GM13977 (cell line): ENCODE measurements at regions not wholly inside any gene's neighbourhood (a gene's known extent, or its start where the extent isn't known, plus 50 kb on each side); places are given as distances from the start of the nearest gene placed in this dataset.

Experiments
- DNase-seq: peaks from one replicate; pipeline ENCODE4 v3.0.0; 2012; ENCODE audit warnings: low spot score
- in situ Hi-C: fragments of 300-500 bp; cut with MboI; formaldehyde crosslinking; loops from one replicate; pipeline ENCODE4 v1.12.0; 2022; ENCODE audit warnings: low sequenced_read_pairs, low pct_unique_long_range_greater_than_20kb, mixed read lengths, inconsistent platforms; ENCODE audit not compliant: unreplicated experiment
- TF ChIP-seq, protein P1 (sequence below): IDR thresholded peaks from 2 replicates; pipeline ENCODE4 v1.5.1; 2012; ENCODE audit warnings: mild to moderate bottlenecking, control low read depth; ENCODE audit not compliant: insufficient read depth; ENCODE audit errors: extremely low read depth, missing control alignments

DNA sequence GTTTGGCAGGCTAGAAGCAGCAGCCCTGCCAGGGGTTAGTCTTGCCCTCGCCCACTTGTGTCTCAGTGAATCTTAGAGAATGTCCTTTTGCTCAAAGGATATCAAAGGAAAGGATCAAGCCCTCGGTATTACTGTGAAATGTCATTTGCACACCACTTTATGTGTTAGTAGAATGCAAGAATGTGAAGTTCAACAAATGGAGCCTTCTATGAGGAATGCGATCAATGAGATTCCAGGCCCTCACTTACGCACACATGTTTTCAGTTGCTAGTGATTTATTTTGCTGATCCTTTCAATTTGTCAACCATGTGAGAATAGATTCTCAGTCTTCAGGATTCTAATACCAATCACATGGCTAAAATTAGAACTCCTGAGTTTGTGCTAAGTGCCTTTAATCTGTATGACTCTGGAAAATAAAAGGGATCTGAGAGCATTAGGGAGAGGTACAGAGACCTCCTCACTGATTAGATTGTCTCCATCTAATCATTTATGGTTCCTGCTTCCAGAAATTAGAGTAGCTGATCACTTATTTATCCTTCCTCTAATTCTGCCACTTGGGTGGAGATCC lies 123.0 kb upstream of the SP4 start:
- in situ Hi-C loops = no loop called here
- DNase-seq = no peak
- TF ChIP-seq, protein P1, sequence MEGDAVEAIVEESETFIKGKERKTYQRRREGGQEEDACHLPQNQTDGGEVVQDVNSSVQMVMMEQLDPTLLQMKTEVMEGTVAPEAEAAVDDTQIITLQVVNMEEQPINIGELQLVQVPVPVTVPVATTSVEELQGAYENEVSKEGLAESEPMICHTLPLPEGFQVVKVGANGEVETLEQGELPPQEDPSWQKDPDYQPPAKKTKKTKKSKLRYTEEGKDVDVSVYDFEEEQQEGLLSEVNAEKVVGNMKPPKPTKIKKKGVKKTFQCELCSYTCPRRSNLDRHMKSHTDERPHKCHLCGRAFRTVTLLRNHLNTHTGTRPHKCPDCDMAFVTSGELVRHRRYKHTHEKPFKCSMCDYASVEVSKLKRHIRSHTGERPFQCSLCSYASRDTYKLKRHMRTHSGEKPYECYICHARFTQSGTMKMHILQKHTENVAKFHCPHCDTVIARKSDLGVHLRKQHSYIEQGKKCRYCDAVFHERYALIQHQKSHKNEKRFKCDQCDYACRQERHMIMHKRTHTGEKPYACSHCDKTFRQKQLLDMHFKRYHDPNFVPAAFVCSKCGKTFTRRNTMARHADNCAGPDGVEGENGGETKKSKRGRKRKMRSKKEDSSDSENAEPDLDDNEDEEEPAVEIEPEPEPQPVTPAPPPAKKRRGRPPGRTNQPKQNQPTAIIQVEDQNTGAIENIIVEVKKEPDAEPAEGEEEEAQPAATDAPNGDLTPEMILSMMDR = no peak

DNA sequence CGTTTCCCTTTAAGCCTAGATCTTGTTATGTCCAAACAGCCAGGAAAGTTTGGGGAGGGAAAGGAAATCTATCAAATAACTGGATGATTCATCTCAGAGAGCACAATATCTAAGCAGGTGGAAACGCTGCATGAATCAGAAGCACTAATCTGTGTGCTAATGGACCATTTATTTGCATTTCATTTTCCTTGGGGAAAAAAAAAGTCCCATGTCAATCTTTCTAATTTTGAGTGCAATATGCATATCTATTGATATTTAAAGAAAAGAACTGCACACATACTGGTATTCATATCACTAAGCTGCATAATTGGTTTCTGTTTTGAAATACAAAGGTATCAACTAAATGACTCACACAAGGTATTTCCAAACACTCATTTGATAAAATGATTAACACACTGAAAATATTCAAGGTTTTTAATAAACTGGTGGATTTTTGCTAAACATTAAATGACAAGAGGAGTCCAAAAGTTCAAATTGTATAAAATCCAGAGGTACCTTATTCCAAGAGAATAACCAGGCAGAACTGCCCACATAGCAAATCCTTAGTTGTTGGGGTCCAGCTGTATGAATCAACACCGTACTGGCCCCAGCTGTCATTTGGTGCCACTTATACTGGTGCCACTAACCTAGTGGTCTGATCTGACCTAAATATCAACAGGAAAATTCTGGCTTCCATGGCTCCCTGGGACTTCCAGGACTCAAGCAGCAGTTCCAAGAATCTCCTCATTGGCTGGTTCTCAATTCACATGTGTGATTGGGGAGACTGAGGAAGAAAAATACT lies 122.2 kb upstream of the SP4 start:
- DNase-seq = peak; percentile 5
- TF ChIP-seq, protein P1 = no peak
- in situ Hi-C loops = no loop called here

DNA sequence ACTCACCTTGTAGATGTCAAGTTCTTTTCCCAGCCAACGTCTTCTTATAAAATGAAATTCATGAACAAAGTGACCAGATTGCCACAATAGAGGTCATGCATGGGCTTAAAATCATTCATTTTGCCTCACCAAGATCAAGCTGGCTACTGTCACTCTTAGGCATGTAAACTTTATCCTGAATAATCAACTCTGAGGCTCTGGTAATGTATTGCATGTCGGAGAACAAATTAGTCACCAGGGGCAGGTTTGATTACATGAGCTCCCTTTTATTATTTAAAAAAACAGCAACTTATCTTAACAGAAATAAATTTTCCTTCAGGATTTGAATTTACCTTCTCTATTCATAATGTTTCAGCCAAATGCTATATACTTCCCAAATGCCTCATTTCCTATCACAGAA lies 112.9 kb upstream of the SP4 start:
- in situ Hi-C loops = no loop called here
- TF ChIP-seq, protein P1 = no peak
- DNase-seq = no peak

DNA sequence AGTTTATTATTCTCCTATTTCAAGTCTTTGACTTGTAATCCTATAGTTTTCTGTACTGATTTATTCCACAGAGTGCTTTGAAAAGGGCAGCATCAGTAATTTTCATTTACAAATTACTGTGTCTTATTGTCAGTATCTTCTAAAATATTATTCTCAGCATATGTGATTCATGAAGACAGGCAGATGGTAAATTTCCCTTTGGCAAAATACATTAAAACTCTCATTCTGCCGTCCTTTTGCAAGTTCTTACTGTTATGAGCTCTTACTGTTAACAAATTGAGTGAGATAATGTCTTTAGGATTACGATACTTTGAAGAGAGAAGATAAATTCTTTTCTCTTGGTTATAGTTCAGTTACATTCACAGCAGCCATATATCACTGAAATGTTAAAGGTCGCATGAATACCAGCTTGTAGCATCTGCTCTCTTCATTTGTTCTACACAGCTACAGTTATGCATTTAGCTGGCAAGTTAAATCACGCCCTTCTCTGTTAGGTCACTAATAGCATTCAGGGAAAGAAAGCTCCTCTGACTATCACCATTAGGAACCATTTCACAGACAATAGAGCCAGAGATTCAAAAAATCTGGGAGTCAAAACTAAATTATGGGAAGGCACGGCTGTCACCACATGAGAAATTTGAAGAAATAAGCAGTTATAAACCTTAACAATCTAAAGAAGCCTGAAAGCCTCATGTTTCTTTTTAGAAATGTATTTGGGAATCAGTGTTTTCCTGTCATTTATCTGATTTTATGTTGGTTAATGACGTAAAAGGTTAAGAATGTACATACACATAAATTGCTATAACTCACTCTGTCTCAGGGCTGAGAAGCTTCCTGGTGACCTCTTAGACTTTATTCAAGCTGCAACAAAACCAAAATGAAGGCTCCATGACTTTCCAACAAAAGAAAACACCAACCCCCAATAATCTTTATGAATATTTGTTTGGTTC lies 109.6 kb upstream of the SP4 start:
- TF ChIP-seq, protein P1 = no peak
- in situ Hi-C loops = no loop called here
- no peak for DNase-seq

DNA sequence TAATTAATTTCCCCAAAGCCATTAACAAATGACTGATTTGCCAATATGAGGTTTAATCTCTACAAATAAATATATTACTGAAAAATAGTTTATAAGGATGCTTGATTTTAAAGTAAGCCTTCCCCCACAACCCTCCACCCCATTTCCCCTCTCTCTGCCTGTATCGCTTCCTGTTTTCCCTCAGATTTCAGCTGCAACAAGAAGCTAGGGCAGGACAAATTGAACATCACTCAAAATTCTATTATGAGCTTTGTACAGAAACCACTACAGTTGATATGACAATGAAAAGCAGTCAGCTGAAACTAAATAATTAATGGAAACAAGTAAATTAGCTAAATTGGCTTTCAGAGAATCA lies 109.0 kb upstream of the SP4 start:
- in situ Hi-C loops = no loop called here
- no peak for DNase-seq
- TF ChIP-seq, protein P1 = no peak

DNA sequence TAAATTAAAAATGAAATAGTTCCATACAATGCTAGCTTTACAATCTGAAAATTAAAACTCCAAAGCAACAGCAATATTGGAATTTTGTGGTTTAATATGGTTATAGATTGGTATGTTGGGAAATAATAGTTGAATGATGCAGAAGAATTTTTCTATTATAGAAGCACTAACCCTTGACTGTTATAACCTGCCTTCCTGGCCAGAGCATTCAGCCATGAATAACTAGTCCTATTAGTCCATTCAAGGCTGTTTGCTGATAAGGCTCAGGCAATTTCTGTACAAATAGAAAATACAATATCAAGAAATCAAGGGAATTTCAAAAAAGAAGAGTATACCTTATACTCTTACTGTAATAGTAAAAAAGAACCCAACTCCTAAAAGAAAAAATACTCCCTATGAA lies 101.6 kb upstream of the SP4 start:
- TF ChIP-seq, protein P1 = no peak
- in situ Hi-C loops = no loop called here
- no peak for DNase-seq
